GM23338 (cell line): ENCODE measurements at regions not wholly inside any gene's neighbourhood (a gene's known extent, or its start where the extent isn't known, plus 50 kb on each side); places are given as distances from the start of the nearest gene placed in this dataset.

ENCODE experiments used
- ATAC-seq: fragments of 200-7000 bp; cut with Tn5 transposase; 3 replicates; pipeline ENCODE4 v1.9.1; 2020
- DNase-seq: peaks from one replicate; pipeline ENCODE4 v3.0.0-alpha.2; 2015; ENCODE audit warnings: low spot score
- H2AFZ ChIP-seq: fragments of 200-600 bp; sonication (generic); 2 replicates; pipeline ENCODE4 v1.8.0; 2016; ENCODE audit warnings: antibody characterized with exemption, mild to moderate bottlenecking, moderate library complexity
- H3F3A ChIP-seq: fragments of 200-600 bp; sonication (generic); replicated peaks from 2 replicates; pipeline ENCODE4 v1.8.0; 2017; ENCODE audit warnings: antibody characterized with exemption, mixed run types, low read depth
- H3K27ac ChIP-seq: fragments of 200-600 bp; sonication (generic); 2 replicates; pipeline ENCODE4 v1.6.1; 2016; ENCODE audit warnings: low read depth
- H3K27me3 ChIP-seq: fragments of 200-600 bp; sonication (generic); 2 replicates; pipeline ENCODE4 v1.8.0; 2016; ENCODE audit warnings: mild to moderate bottlenecking, mixed run types, moderate library complexity; ENCODE audit not compliant: insufficient read depth
- H3K36me3 ChIP-seq: fragments of 200-600 bp; sonication (generic); 2 replicates; pipeline ENCODE4 v1.8.0; 2016; ENCODE audit warnings: mild to moderate bottlenecking; ENCODE audit not compliant: insufficient read depth
- H3K4me1 ChIP-seq: fragments of 200-600 bp; sonication (generic); 2 replicates; pipeline ENCODE4 v1.8.0; 2016; ENCODE audit warnings: mild to moderate bottlenecking, moderate library complexity; ENCODE audit not compliant: insufficient read depth
- H3K4me2 ChIP-seq: fragments of 200-600 bp; sonication (generic); 2 replicates; pipeline ENCODE4 v1.7.1; 2017; ENCODE audit warnings: mixed run types
- H3K4me3 ChIP-seq: fragments of 200-600 bp; sonication (generic); 2 replicates; pipeline ENCODE4 v1.6.1; 2016; ENCODE audit warnings: mixed run types
- H3K79me2 ChIP-seq: fragments of 200-600 bp; sonication (generic); replicated peaks from 2 replicates; pipeline ENCODE4 v1.8.0; 2017; ENCODE audit warnings: mild to moderate bottlenecking; ENCODE audit not compliant: insufficient read depth
- H3K9me2 ChIP-seq: fragments of 200-600 bp; sonication (generic); 2 replicates; pipeline ENCODE4 v1.8.0; 2017; ENCODE audit not compliant: insufficient read depth
- H4K20me1 ChIP-seq: fragments of 200-600 bp; sonication (generic); replicated peaks from 2 replicates; pipeline ENCODE4 v1.8.0; 2017; ENCODE audit warnings: mild to moderate bottlenecking; ENCODE audit not compliant: insufficient read depth
- H3K27ac Mint-ChIP-seq: 2 replicates; pipeline ENCODE4 v1.8.0; 2020; ENCODE audit warnings: inconsistent platforms, mild to moderate bottlenecking, moderate library complexity, mixed read lengths
- H3K27me3 Mint-ChIP-seq: 3 replicates; pipeline ENCODE4 v1.8.0; 2022; ENCODE audit warnings: low read depth, mild to moderate bottlenecking, moderate library complexity, mixed read lengths, inconsistent platforms; ENCODE audit not compliant: insufficient read depth, poor library complexity
- H3K36me3 Mint-ChIP-seq: 3 replicates; pipeline ENCODE4 v1.8.0; 2021; ENCODE audit warnings: low read depth, mild to moderate bottlenecking, inconsistent platforms, moderate library complexity, mixed read lengths
- H3K4me1 Mint-ChIP-seq: 3 replicates; pipeline ENCODE4 v1.8.0; 2020; ENCODE audit warnings: mild to moderate bottlenecking, inconsistent platforms, mixed read lengths
- H3K4me3 Mint-ChIP-seq: 3 replicates; pipeline ENCODE4 v1.8.0; 2021; ENCODE audit warnings: moderate library complexity, mild to moderate bottlenecking, inconsistent platforms, mixed read lengths
- H3K9me3 Mint-ChIP-seq: 3 replicates; pipeline ENCODE4 v1.8.0; 2020; ENCODE audit warnings: moderate library complexity, mild to moderate bottlenecking, inconsistent platforms, mixed read lengths
- CREB1 ChIP-seq: fragments of 250-450 bp; sonication (Bioruptor Pico); IDR thresholded peaks from 2 replicates; pipeline ENCODE4 v1.5.0; 2020; ENCODE audit warnings: low read depth, mild to moderate bottlenecking, moderate library complexity
- CTCF ChIP-seq, 2 experiments: fragments of 200-600 bp in 1 of 2; sonication (generic) in 1 of 2; conservative IDR thresholded peaks; 2 replicates each; pipeline versions ENCODE4 v1.5.1 to v1.6.1; 2016 to 2017; ENCODE audit warnings: antibody characterized with exemption in 2 of 2, low read depth in 2 of 2, mild to moderate bottlenecking in 2 of 2, moderate library complexity in 1 of 2
- ETS1 ChIP-seq: IDR thresholded peaks from 2 replicates; pipeline ENCODE4 v1.6.1; 2016; ENCODE audit warnings: antibody characterized with exemption
- EZH2 ChIP-seq: fragments of 200-600 bp; sonication (generic); IDR thresholded peaks from one replicate; pipeline ENCODE4 v1.8.0; 2017; ENCODE audit warnings: antibody characterized with exemption, mild to moderate bottlenecking, low read depth; ENCODE audit not compliant: unreplicated experiment
- EZH2phosphoT487 ChIP-seq: fragments of 200-600 bp; sonication (generic); IDR thresholded peaks from one replicate; pipeline ENCODE4 v1.8.1; 2018; ENCODE audit warnings: antibody characterized with exemption; ENCODE audit not compliant: unreplicated experiment
- JUNB ChIP-seq: IDR thresholded peaks from one replicate; pipeline ENCODE4 v1.6.1; 2016; ENCODE audit warnings: antibody characterized with exemption; ENCODE audit not compliant: unreplicated experiment
- NANOG ChIP-seq: IDR thresholded peaks from 2 replicates; pipeline ENCODE4 v1.6.1; 2016; ENCODE audit warnings: antibody characterized with exemption, borderline replicate concordance
- POLR2AphosphoS5 ChIP-seq: IDR thresholded peaks from 2 replicates; pipeline ENCODE4 v1.6.1; 2016; ENCODE audit warnings: antibody characterized with exemption, low read depth
- REST ChIP-seq: IDR thresholded peaks from one replicate; pipeline ENCODE4 v1.6.1; 2018; ENCODE audit warnings: antibody characterized with exemption; ENCODE audit not compliant: unreplicated experiment
- STAT1 ChIP-seq: IDR thresholded peaks from one replicate; pipeline ENCODE4 v1.6.1; 2016; ENCODE audit warnings: antibody characterized with exemption; ENCODE audit not compliant: unreplicated experiment
- ZNF114 ChIP-seq: fragments of 250-450 bp; sonication (Bioruptor Pico); IDR thresholded peaks from 2 replicates; pipeline ENCODE4 v1.5.0; 2020; ENCODE audit warnings: mild to moderate bottlenecking, moderate library complexity
- ZNF331 ChIP-seq: fragments of 250-450 bp; sonication (Bioruptor Pico); IDR thresholded peaks from 2 replicates; pipeline ENCODE4 v1.5.0; 2020; ENCODE audit warnings: low read depth, mild to moderate bottlenecking, moderate library complexity
- ZNF462 ChIP-seq: fragments of 250-450 bp; sonication (Bioruptor Pico); IDR thresholded peaks from 2 replicates; pipeline ENCODE4 v1.5.0; 2020; ENCODE audit warnings: mild to moderate bottlenecking, moderate library complexity

GRCh38 chr6:9463311-9463710 is 951.6 kb downstream of the TFAP2A start:
- Mint-ChIP-seq H3K4me3 (no peak overlapping the region), H3K9me3 (peaks cover 5% of the 10 kb centered on the region), H3K27ac (no peak overlapping the region), H3K36me3 (no peaks in the 10 kb centered on the region), H3K4me1 (peaks cover 18% of the 10 kb centered on the region), H3K27me3 (no peaks in the 10 kb centered on the region)
- Histone ChIP-seq H3K79me2 (no peaks in the 10 kb centered on the region), H3K4me1 (0 out of 2 replicates have a peak, but pooled peaks cover 3% of the 10 kb centered on the region), H3K27me3 (no peaks in the 10 kb centered on the region), H3K4me3 (no peak overlapping the region), H4K20me1 (no peaks in the 10 kb centered on the region), H3K36me3 (no peaks in the 10 kb centered on the region), H3K9me2 (0 out of 2 replicates have a peak, but pooled peaks cover 3% of the 10 kb centered on the region), H3K4me2 (no peak overlapping the region), H3K27ac (no peak overlapping the region), H2AFZ (no peak overlapping the region), H3F3A (no peaks in the 10 kb centered on the region)
- ATAC-seq = no peak
- TF ChIP-seq EZH2 (no peak), NANOG (no peak), STAT1 (no peak), ZNF462 (CRISPR knock-in tag) (no peak), REST (no peak), ETS1 (no peak), ZNF114 (CRISPR knock-in tag) (no peak), ZNF331 (CRISPR knock-in tag) (no peak), EZH2phosphoT487 (no peak), JUNB (no peak), CREB1 (no peak), CTCF (conservative IDR thresholded peaks at IDR 0.05; ENCODE audit: low read depth in 2 of 2) (no peak), POLR2AphosphoS5 (no peak)
- no peak for DNase-seq
